ENCODE measurements at regions not wholly inside any gene's neighbourhood (a gene's known extent, or its start where the extent isn't known, plus 50 kb on each side); places are given as distances from the start of the nearest gene placed in this dataset.

GRCh38 chr1:14543191-14543840, 55.2 kb upstream of the KAZN start:
- no peak for TF ChIP-seq EZH2phosphoT487 (IDR thresholded peaks at IDR 0.05; ENCODE audit: low read depth, severe bottlenecking, unreplicated experiment)
- TF ChIP-seq EZH2 (IDR thresholded peaks at IDR 0.05; ENCODE audit: borderline replicate concordance), result no peak
- no peak for TF ChIP-seq CTCF (IDR thresholded peaks at IDR 0.05; ENCODE audit: poor library complexity)
- no peaks in the 10 kb centered on the region for H3K36me3 ChIP-seq (replicated peaks; ENCODE audit: insufficient read depth, low read depth)
- 94% methylated on average over 7 of the region's 7 CpGs for WGBS (ENCODE audit: low lambda C conversion rate, missing lambda C conversion rate)

GRCh38 chr1:14544319-14544718, 54.2 kb upstream of the KAZN start:
- H3K27ac ChIP-seq, result no peak overlapping the region
- WGBS (ENCODE audit: low lambda C conversion rate, missing lambda C conversion rate), result 80% methylated on average over 2 of the region's 2 CpGs
- H3K9me3 ChIP-seq (ENCODE audit: low read depth), result no peaks in the 10 kb centered on the region
- H3K27me3 ChIP-seq, result no peaks in the 10 kb centered on the region
- no peak overlapping the region for H3K4me2 ChIP-seq
- no peaks in the 10 kb centered on the region for H4K20me1 ChIP-seq (ENCODE audit: insufficient read depth, poor library complexity, severe bottlenecking)
- H3K9me2 ChIP-seq (replicated peaks; ENCODE audit: insufficient read depth), result no peaks in the 10 kb centered on the region
- H3K4me3 ChIP-seq, result no peak overlapping the region
- TF ChIP-seq EZH2 (IDR thresholded peaks at IDR 0.05; ENCODE audit: borderline replicate concordance) (no peak), EZH2phosphoT487 (IDR thresholded peaks at IDR 0.05; ENCODE audit: low read depth, severe bottlenecking, unreplicated experiment) (no peak), CTCF (IDR thresholded peaks at IDR 0.05; ENCODE audit: poor library complexity) (no peak)
- H2AFZ ChIP-seq, result no peak overlapping the region
- no peaks in the 10 kb centered on the region for H3K79me2 ChIP-seq
- H3K4me1 ChIP-seq (ENCODE audit: insufficient read depth), result no peaks in the 10 kb centered on the region
- no peak for DNase-seq (ENCODE audit: low spot score)
- no peaks in the 10 kb centered on the region for H3K36me3 ChIP-seq (replicated peaks; ENCODE audit: insufficient read depth, low read depth)

More at GRCh38 chr1:14543191-14543840, 55.2 kb upstream of the KAZN start:
- no peaks in the 10 kb centered on the region for H3K4me1 ChIP-seq (ENCODE audit: insufficient read depth)
- no peaks in the 10 kb centered on the region for H3K9me3 ChIP-seq (ENCODE audit: low read depth)
- no peaks in the 10 kb centered on the region for H3K27me3 ChIP-seq
- no peak overlapping the region for H3K4me2 ChIP-seq
- no peaks in the 10 kb centered on the region for H3K9me2 ChIP-seq (replicated peaks; ENCODE audit: insufficient read depth)
- no peak overlapping the region for H3K27ac ChIP-seq
- no peaks in the 10 kb centered on the region for H4K20me1 ChIP-seq (ENCODE audit: insufficient read depth, poor library complexity, severe bottlenecking)
- no peaks in the 10 kb centered on the region for H3K79me2 ChIP-seq
- H2AFZ ChIP-seq, result no peak overlapping the region
- no peak for DNase-seq (ENCODE audit: low spot score)
- H3K4me3 ChIP-seq, result no peak overlapping the region

- no peaks in the 10 kb centered on the region for H3K79me2 ChIP-seq
- H3K27ac ChIP-seq, result no peak overlapping the region
- no peak overlapping the region for H3K4me2 ChIP-seq
- DNase-seq (ENCODE audit: low spot score), result no peak
- H3K4me1 ChIP-seq (ENCODE audit: insufficient read depth), result no peaks in the 10 kb centered on the region
- no peak for TF ChIP-seq CTCF (IDR thresholded peaks at IDR 0.05; ENCODE audit: poor library complexity)
- TF ChIP-seq EZH2 (IDR thresholded peaks at IDR 0.05; ENCODE audit: borderline replicate concordance), result no peak
- no peak for TF ChIP-seq EZH2phosphoT487 (IDR thresholded peaks at IDR 0.05; ENCODE audit: low read depth, severe bottlenecking, unreplicated experiment)
- H3K9me2 ChIP-seq (replicated peaks; ENCODE audit: insufficient read depth), result no peaks in the 10 kb centered on the region
- H3K27me3 ChIP-seq, result no peaks in the 10 kb centered on the region
- no peak overlapping the region for H3K4me3 ChIP-seq
- H3K36me3 ChIP-seq (replicated peaks; ENCODE audit: insufficient read depth, low read depth), result no peaks in the 10 kb centered on the region
- no peak overlapping the region for H2AFZ ChIP-seq
- no peaks in the 10 kb centered on the region for H4K20me1 ChIP-seq (ENCODE audit: insufficient read depth, poor library complexity, severe bottlenecking)
- 86% methylated on average over 4 of the region's 4 CpGs for WGBS (ENCODE audit: low lambda C conversion rate, missing lambda C conversion rate)
- H3K9me3 ChIP-seq (ENCODE audit: low read depth), result no peaks in the 10 kb centered on the region
Measured at GRCh38 chr1:14545422-14546025, 53.0 kb upstream of the KAZN start.

All from hepatocyte (in vitro differentiated cells).